ENCODE measurements at regions not wholly inside any gene's neighbourhood (a gene's known extent, or its start where the extent isn't known, plus 50 kb on each side); places are given as distances from the start of the nearest gene placed in this dataset.

DNA sequence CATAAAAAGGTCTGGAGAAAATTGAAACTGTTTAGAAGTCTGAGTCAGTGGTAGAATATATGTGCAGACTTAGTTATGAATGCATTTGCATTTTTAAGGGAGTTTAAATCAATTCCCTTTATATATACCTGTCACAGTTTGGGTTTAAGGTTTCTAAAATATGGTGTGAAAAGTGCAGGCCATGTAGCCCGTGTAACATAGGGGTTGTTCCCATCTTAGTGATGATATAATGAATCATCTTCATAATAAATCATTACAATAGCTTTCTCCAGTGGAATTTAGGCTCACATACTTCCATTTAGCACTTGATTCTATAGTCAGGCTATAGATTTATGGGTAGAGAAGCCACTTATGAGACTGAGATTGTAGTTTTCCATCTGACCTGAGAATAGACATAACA, 1162.4 kb downstream of the SLC16A7 start:
- Histone ChIP-seq H2BK12ac (ENCODE audit: low read depth, low read length) (no peak overlapping the region), H2BK5ac (ENCODE audit: low read depth, low read length) (no peak overlapping the region), H3K79me1 (ENCODE audit: low read depth, low read length) (no peaks in the 10 kb centered on the region), H3K4me1 (replicated peaks in 1 of 4; ENCODE audit: control insufficient read depth in 3 of 4, insufficient read depth in 4 of 4, low read length in 3 of 4) (no peaks in the 10 kb centered on the region), H3K9ac (replicated peaks in 1 of 4; ENCODE audit: extremely low read depth in 1 of 4, low read depth in 3 of 4, low read length in 3 of 4) (no peak overlapping the region), H3K79me2 (ENCODE audit: control insufficient read depth in 1 of 2, insufficient read depth in 2 of 2, low read length in 2 of 2) (no peaks in the 10 kb centered on the region), H2BK20ac (ENCODE audit: low read length) (no peak overlapping the region), H3K4me2 (ENCODE audit: insufficient read depth in 1 of 2, low read depth in 2 of 2, low read length in 2 of 2) (no peak overlapping the region), H2AK5ac (ENCODE audit: low read depth, low read length) (no peak overlapping the region), H4K5ac (ENCODE audit: insufficient read length, low read depth, low read length) (no peak overlapping the region), H3K36me3 (ENCODE audit: control insufficient read depth in 2 of 4, insufficient read depth in 4 of 4, low read length in 3 of 4) (no peaks in the 10 kb centered on the region), H3K27ac (ENCODE audit: low read depth, low read length) (no peak overlapping the region), H3K23me2 (ENCODE audit: low read depth, low read length) (no peaks in the 10 kb centered on the region), H4K8ac (ENCODE audit: extremely low read depth, insufficient read depth, low read length) (no peak overlapping the region), H2BK120ac (replicated peaks; ENCODE audit: low read depth, low read length) (no peak overlapping the region), H3K23ac (ENCODE audit: insufficient read length) (no peak overlapping the region), H3K9me3 (ENCODE audit: insufficient read depth in 2 of 2, low read depth in 1 of 2, low read length in 1 of 2) (no peaks in the 10 kb centered on the region), H3K18ac (ENCODE audit: extremely low read depth, low read length) (no peak overlapping the region), H4K20me1 (replicated peaks in 1 of 2; ENCODE audit: control insufficient read depth in 1 of 2, insufficient read depth in 2 of 2, low read length in 2 of 2) (no peaks in the 10 kb centered on the region), H3K14ac (ENCODE audit: insufficient read length) (no peak overlapping the region), H3K56ac (replicated peaks; ENCODE audit: insufficient read length, low read depth, low read length) (no peak overlapping the region), H2BK15ac (ENCODE audit: low read length) (no peak overlapping the region), H2AFZ (ENCODE audit: low read length) (no peak overlapping the region), H3K27me3 (replicated peaks in 1 of 4; ENCODE audit: control insufficient read depth in 3 of 4, extremely low read depth in 1 of 4, insufficient read depth in 3 of 4, low read length in 3 of 4) (no peaks in the 10 kb centered on the region), H3K4me3 (ENCODE audit: extremely low read depth in 1 of 4, insufficient read depth in 2 of 4, low read depth in 3 of 4, low read length in 4 of 4) (no peak overlapping the region), H4K91ac (replicated peaks; ENCODE audit: insufficient read length, low read length) (no peak overlapping the region), H3K4ac (replicated peaks; ENCODE audit: insufficient read length, low read depth, low read length) (no peak overlapping the region)
- CTCF ChIA-PET (ENCODE audit: partially characterized antibody) = no interaction called here
- WGBS, 2 experiments (ENCODE audit: extremely low coverage in 1 of 2, insufficient coverage in 1 of 2, insufficient read length in 1 of 2, insufficient replicate concordance in 2 of 2, low coverage in 1 of 2, low lambda C conversion rate in 2 of 2, missing lambda C conversion rate in 1 of 2) = 91% methylated on average over 1 of the region's 1 CpG; no CpG with 5 or more reads in 1 of the 2 experiments
- FAIRE-seq = no peak
- TF ChIP-seq TCF12 (IDR thresholded peaks at IDR 0.05; ENCODE audit: low read depth, low read length) (no peak), RNF2 (IDR thresholded peaks at IDR 0.05; ENCODE audit: borderline replicate concordance, low read depth, low read length, missing control alignments, poor library complexity, severe bottlenecking) (no peak), SIX5 (IDR thresholded peaks at IDR 0.05; ENCODE audit: low read depth, low read length) (no peak), FOSL1 (IDR thresholded peaks at IDR 0.05; ENCODE audit: insufficient read depth, low read depth, low read length) (no peak), EGR1 (IDR thresholded peaks at IDR 0.05; ENCODE audit: borderline replicate concordance, low read depth, low read length) (no peak), TAF7 (optimal IDR thresholded peaks at IDR 0.05; ENCODE audit: borderline replicate concordance, low read depth, low read length) (no peak), SIN3A (conservative IDR thresholded peaks at IDR 0.05 in 1 of 2, IDR thresholded peaks at IDR 0.05 in 1 of 2; ENCODE audit: low read depth in 1 of 2, low read length in 2 of 2) (no peak)
- TF ChIP-seq, protein P1, sequence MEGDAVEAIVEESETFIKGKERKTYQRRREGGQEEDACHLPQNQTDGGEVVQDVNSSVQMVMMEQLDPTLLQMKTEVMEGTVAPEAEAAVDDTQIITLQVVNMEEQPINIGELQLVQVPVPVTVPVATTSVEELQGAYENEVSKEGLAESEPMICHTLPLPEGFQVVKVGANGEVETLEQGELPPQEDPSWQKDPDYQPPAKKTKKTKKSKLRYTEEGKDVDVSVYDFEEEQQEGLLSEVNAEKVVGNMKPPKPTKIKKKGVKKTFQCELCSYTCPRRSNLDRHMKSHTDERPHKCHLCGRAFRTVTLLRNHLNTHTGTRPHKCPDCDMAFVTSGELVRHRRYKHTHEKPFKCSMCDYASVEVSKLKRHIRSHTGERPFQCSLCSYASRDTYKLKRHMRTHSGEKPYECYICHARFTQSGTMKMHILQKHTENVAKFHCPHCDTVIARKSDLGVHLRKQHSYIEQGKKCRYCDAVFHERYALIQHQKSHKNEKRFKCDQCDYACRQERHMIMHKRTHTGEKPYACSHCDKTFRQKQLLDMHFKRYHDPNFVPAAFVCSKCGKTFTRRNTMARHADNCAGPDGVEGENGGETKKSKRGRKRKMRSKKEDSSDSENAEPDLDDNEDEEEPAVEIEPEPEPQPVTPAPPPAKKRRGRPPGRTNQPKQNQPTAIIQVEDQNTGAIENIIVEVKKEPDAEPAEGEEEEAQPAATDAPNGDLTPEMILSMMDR (IDR thresholded peaks at IDR 0.05; ENCODE audit: control extremely low read depth in 1 of 3, insufficient read depth in 1 of 3, low read depth in 1 of 3, low read length in 3 of 3) = no peak
- DNase-seq (ENCODE audit: low read depth in 1 of 2, low spot score in 2 of 2) = no peak
- POLR2A ChIA-PET (ENCODE audit: partially characterized antibody) = no interaction called here
